Caco-2 (cell line): ENCODE measurements at regions not wholly inside any gene's neighbourhood (a gene's known extent, or its start where the extent isn't known, plus 50 kb on each side); places are given as distances from the start of the nearest gene placed in this dataset.

Experiments
- BruUV-seq: library from RNA; stranded (reverse); fragments of 400-500 nt; replicated peaks from 2 replicates; lab custom pipeline; 2021; lab: Mats Ljungman, UMichigan
- CTCF ChIA-PET: fragments of 300-600 bp; sonication (Branson Sonifier 250); formaldehyde crosslinking; loops from one replicate; lab custom pipeline; 2022; ENCODE audit warnings: antibody characterized with exemption; lab: Charles Lee
- POLR2A ChIA-PET: fragments of 300-600 bp; sonication (Branson Sonifier 250); formaldehyde crosslinking; loops from one replicate; lab custom pipeline; 2022; ENCODE audit warnings: antibody characterized with exemption; lab: Charles Lee
- DNase-seq, 2 experiments: peaks; one replicate each; pipeline versions ENCODE4 v3.0.0 to v3.0.0-alpha.2; 2020 to 2022
- H3K27me3 ChIP-seq: replicated peaks from 2 replicates; pipeline ENCODE4 v1.6.0; 2011; ENCODE audit warnings: low read length; ENCODE audit not compliant: control insufficient read depth, insufficient read depth
- H3K36me3 ChIP-seq: 2 replicates; pipeline ENCODE4 v1.5.1; 2011; ENCODE audit warnings: low read length; ENCODE audit not compliant: control insufficient read depth, insufficient read depth
- H3K4me1 ChIP-seq: fragments of 250-450 bp; sonication (Bioruptor Pico); 2 replicates; pipeline ENCODE4 v1.5.1; 2020; ENCODE audit warnings: mild to moderate bottlenecking
- H3K4me3 ChIP-seq: 2 replicates; pipeline ENCODE4 v1.5.1; 2011; ENCODE audit warnings: low read depth, mild to moderate bottlenecking, control low read depth, low read length
- H3K9me3 ChIP-seq: fragments of 250-450 bp; sonication (Bioruptor Pico); 2 replicates; pipeline ENCODE4 v1.5.1; 2020; ENCODE audit warnings: mild to moderate bottlenecking, moderate library complexity
- H3K27ac Mint-ChIP-seq: one replicate; pipeline ENCODE4 v1.8.0; 2022; ENCODE audit warnings: mixed read lengths; ENCODE audit not compliant: unreplicated experiment
- H3K27me3 Mint-ChIP-seq: one replicate; pipeline ENCODE4 v1.8.0; 2022; ENCODE audit warnings: mixed read lengths; ENCODE audit not compliant: insufficient read depth, unreplicated experiment
- H3K36me3 Mint-ChIP-seq: one replicate; pipeline ENCODE4 v1.8.0; 2022; ENCODE audit warnings: mild to moderate bottlenecking, mixed read lengths; ENCODE audit not compliant: insufficient read depth, unreplicated experiment
- H3K4me1 Mint-ChIP-seq: one replicate; pipeline ENCODE4 v1.8.0; 2022; ENCODE audit warnings: low read depth, mixed read lengths; ENCODE audit not compliant: unreplicated experiment
- H3K4me3 Mint-ChIP-seq: one replicate; pipeline ENCODE4 v1.8.0; 2022; ENCODE audit warnings: mild to moderate bottlenecking, moderate library complexity, mixed read lengths; ENCODE audit not compliant: unreplicated experiment
- H3K9me3 Mint-ChIP-seq: one replicate; pipeline ENCODE4 v1.8.0; 2022; ENCODE audit warnings: mixed read lengths; ENCODE audit not compliant: unreplicated experiment
- CTCF ChIP-seq, 2 experiments: fragments of 200-600 bp in 1 of 2; IDR thresholded peaks; 1 replicate in 1 of 2; 2 replicates in 1 of 2; pipeline versions ENCODE4 v1.5.1 to v1.8.0; 2011 to 2022; ENCODE audit warnings: antibody characterized with exemption in 1 of 2, control low read depth in 1 of 2, inconsistent platforms in 1 of 2, low read depth in 1 of 2, low read length in 1 of 2, mild to moderate bottlenecking in 1 of 2, moderate library complexity in 1 of 2; ENCODE audit not compliant: insufficient read depth in 1 of 2, severe bottlenecking in 1 of 2, unreplicated experiment in 1 of 2
- intact Hi-C: fragments of 100-400 bp; cut with micrococcal nuclease; formaldehyde crosslinking; loops from one replicate; pipeline ENCODE4 v1.10.0; 2022; ENCODE audit not compliant: unreplicated experiment

GRCh38 chr16:5665834-5666233 is 568.2 kb upstream of the EEF2KMT start:
- H3K4me3 ChIP-seq: no peak overlapping the region
- H3K4me3 Mint-ChIP-seq: no peak overlapping the region
- H3K27me3 ChIP-seq: no peaks in the 10 kb centered on the region
- H3K9me3 Mint-ChIP-seq: no peaks in the 10 kb centered on the region
- no peaks in the 10 kb centered on the region for H3K4me1 ChIP-seq
- H3K9me3 ChIP-seq: no peaks in the 10 kb centered on the region
- no peaks in the 10 kb centered on the region for H3K4me1 Mint-ChIP-seq
- ChIA-PET POLR2A (no interaction called here), CTCF (no interaction called here)
- DNase-seq: no peak
- TF ChIP-seq CTCF (IDR thresholded peaks at IDR 0.05; ENCODE audit: insufficient read depth in 1 of 2, low read depth in 1 of 2, low read length in 1 of 2, severe bottlenecking in 1 of 2, unreplicated experiment in 1 of 2): no peak
- H3K27ac Mint-ChIP-seq: no peak overlapping the region
- H3K36me3 Mint-ChIP-seq: no peaks in the 10 kb centered on the region
- H3K27me3 Mint-ChIP-seq: peaks cover 11% of the 10 kb centered on the region
- no peaks in the 10 kb centered on the region for H3K36me3 ChIP-seq
- intact Hi-C loops: no loop called here
- BruUV-seq: no TSS peak

- Mint-ChIP-seq H3K4me3 (no peak overlapping the region), H3K27me3 (peaks cover 11% of the 10 kb centered on the region), H3K27ac (no peak overlapping the region), H3K9me3 (no peaks in the 10 kb centered on the region), H3K36me3 (no peaks in the 10 kb centered on the region), H3K4me1 (no peaks in the 10 kb centered on the region)
- Histone ChIP-seq H3K27me3 (no peaks in the 10 kb centered on the region), H3K4me1 (no peaks in the 10 kb centered on the region), H3K4me3 (no peak overlapping the region), H3K9me3 (no peaks in the 10 kb centered on the region), H3K36me3 (no peaks in the 10 kb centered on the region)
- intact Hi-C loops: no loop called here
- no peak for DNase-seq
- CTCF ChIA-PET: no interaction called here
- no peak for TF ChIP-seq CTCF (IDR thresholded peaks at IDR 0.05; ENCODE audit: insufficient read depth in 1 of 2, low read depth in 1 of 2, low read length in 1 of 2, severe bottlenecking in 1 of 2, unreplicated experiment in 1 of 2)
- POLR2A ChIA-PET: no interaction called here
- no TSS peak for BruUV-seq
Observed at GRCh38 chr16:5653789-5654188, 556.2 kb upstream of the EEF2KMT start.

- Mint-ChIP-seq H3K27ac (no peak overlapping the region), H3K9me3 (no peaks in the 10 kb centered on the region), H3K27me3 (peaks cover 11% of the 10 kb centered on the region), H3K36me3 (no peaks in the 10 kb centered on the region), H3K4me1 (no peaks in the 10 kb centered on the region), H3K4me3 (no peak overlapping the region)
- DNase-seq: no peak
- BruUV-seq: no TSS peak
- intact Hi-C loops: no loop called here
- CTCF ChIA-PET: no interaction called here
- no peak for TF ChIP-seq CTCF (IDR thresholded peaks at IDR 0.05; ENCODE audit: insufficient read depth in 1 of 2, low read depth in 1 of 2, low read length in 1 of 2, severe bottlenecking in 1 of 2, unreplicated experiment in 1 of 2)
- Histone ChIP-seq H3K4me1 (no peaks in the 10 kb centered on the region), H3K9me3 (no peaks in the 10 kb centered on the region), H3K27me3 (no peaks in the 10 kb centered on the region), H3K36me3 (no peaks in the 10 kb centered on the region), H3K4me3 (no peak overlapping the region)
- POLR2A ChIA-PET: no interaction called here
Observed at GRCh38 chr16:5653041-5653440, 555.4 kb upstream of the EEF2KMT start.
